NCI-H2196 (cell line): ENCODE measurements at regions not wholly inside any gene's neighbourhood (a gene's known extent, or its start where the extent isn't known, plus 50 kb on each side); places are given as distances from the start of the nearest gene placed in this dataset.
"Not testable (repeated sequence)": the region's sequence is repeated elsewhere in the genome, so short reads cannot be mapped to it uniquely, and the experiment has no call there.

ENCODE experiments used
- DNase-seq: peaks from one replicate; lab custom pipeline; 2025; ENCODE audit not compliant: unreplicated experiment; lab: John Stamatoyannopoulos, UW

- no peak for DNase-seq
These were observed 52.7 kb upstream of the ZCCHC13 start for GRCh38 chrX:74251006-74251930.

DNA sequence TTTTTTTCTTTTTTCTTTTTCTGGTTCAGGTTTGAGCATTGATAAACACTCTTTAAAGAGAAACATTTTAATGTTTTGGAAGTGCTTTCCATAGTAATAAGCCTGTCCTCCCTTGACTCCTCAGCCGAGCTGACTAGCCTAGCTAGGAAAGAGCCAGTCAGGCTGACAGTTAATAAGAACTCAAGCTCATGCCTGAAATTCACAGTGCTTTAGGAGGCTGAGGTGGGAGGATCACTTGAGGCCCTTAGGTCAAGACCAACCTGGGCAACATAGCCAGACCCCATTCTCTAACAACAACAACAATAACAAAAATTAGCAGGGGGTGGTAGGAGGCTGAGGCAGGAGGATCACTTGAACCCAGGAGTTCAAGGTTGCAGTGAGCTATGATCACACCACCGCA lies 53.4 kb upstream of the ZCCHC13 start:
- DNase-seq = no peak

DNA sequence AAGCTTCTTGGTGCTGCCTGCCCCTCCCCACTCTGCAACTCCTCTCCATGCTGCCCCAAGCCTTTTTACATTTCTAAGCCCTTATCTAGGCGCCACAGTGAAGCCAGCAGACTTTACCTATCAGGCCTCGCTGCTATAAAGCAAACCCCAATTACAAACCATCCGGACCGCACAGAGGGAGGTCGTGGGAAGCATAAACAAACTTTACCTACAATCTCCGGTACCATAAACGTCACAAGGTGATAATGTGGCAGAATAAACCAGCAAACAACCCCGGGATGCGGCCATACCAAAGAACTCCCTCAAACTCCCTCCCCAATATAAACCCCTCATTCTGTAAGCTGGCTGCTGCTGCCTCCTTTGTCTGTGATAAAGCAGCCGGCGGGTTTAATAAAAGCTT lies 54.0 kb upstream of the ZCCHC13 start:
- DNase-seq = no peak

- no peak for DNase-seq
These were observed 55.1 kb upstream of the ZCCHC13 start for GRCh38 chrX:74248889-74249288.

GRCh38 chrX:74246524-74246923 lies 57.5 kb upstream of the ZCCHC13 start:
- no peak for DNase-seq

DNA sequence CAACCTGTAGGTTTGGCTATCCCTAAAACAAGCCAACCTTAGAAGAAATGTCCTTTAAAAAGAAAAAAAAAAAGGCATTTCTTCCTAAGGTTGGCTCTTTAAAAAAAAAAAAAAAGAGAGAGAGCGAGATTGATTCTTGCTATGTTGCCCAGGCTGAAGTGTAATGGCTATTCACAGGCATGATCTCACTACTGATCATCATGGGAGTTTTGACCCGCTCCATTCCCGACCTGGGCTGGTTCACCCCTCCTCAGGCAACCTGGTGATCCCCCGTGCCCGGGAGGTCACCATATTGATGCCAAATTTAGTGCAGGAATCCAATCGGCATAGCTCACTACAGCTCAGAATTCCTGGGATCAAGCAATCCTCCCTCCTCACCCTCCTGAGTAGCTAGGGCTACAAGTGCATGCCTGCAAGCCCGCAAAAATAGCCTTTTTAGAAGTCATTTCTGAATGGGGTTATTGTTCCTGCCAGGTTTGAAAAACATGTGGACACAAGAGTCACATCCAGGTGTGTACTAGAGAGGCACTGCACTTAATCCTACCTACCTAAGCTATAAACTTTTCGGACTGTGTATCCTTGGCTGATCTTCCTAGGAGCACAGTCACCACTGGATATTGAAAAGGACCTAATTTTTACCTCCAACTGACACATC lies 61.4 kb upstream of the ZCCHC13 start:
- no peak for DNase-seq

DNA sequence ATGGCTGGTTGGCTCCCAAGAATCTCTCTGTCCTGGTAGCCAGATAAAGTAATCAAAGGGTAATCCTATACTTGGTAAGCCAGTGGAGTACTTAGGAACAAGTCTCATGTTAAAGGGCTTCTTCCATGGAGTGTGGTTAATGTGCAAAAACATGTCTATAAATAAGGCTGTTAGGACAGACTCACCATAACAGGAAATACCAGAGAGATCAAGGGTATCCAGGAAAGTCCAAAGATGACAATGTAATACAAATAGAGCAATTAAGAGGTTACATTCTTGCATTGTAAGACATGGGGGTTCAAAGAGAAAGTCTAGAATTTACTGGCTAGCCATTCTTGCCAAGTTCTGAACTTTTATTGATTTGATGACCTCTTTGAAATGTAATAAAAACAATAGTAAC lies 61.9 kb upstream of the ZCCHC13 start:
- no peak for DNase-seq

DNA sequence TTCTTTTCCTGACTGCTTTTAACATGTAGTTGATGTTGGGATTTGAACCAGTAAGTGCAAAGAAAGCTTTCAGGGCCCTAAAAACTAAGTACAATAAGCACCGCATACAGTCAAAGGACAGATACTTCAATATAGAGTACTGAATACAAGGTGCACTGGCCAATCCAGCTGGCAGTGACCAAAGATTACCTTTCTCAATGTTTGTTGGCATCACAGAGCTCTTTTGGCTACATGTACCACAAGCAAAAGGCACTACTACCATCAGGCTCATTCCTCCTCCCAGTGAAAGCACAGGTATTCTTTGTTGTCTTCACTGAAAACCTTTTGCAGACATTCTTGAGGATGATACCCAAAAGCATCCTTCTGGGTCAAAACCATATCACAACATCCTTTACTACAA lies 65.2 kb upstream of the ZCCHC13 start:
- DNase-seq = no peak

DNA sequence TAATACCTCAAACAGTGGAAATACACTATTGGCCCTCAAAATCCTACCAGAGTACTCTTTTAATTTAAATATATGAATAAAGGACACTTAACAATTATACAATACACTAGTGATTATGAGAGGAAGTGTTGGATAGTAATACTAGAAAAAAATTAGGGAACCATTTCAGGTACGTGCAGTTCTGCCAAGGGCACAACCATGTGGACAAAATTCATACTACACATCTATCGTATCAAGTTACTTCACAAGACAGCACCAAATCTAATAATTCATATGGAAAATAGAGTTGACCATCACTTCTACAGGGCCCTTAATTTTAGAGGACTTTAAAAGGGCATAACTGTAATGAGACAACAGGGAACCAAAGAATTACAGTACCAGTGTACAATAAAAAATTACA lies 69.2 kb upstream of the ZCCHC13 start:
- DNase-seq = no peak

DNA sequence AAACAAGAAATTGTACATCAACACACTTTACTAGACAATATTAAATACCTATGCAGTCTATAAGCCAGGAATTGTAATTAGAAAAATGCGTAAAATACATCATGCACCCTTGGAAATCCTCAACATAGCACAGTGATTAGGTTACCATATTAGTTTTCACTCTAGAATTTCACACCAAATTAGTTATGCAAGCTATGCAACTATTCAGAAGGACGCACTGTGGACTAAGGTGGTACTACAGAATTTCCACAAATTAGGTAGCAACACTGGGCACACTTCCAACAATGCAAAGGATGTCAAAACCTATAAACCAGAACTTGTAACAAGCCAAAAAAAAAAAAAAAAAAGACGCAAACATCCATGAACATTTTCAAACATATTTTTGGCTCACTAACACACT lies 71.1 kb upstream of the ZCCHC13 start:
- DNase-seq = no peak

DNA sequence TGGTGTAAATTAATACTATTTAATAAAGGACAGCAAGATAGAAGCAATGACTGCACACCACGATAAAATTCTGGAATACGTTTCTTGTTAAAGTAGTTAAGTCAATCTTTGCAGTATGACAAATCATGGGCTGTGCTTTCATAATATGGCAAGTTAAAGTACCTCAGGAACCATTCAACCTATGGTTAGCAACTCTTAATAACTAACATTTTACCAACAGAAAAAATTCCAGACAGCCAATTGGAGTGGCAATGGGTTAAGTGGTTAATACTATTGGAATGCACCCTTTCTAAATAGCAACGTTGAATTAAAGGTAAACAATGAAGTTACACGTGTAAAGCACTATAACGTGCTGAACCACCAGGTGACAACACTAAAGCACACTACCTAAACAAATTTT lies 72.4 kb upstream of the ZCCHC13 start:
- DNase-seq = no peak

GRCh38 chrX:74230094-74230493 lies 73.9 kb upstream of the ZCCHC13 start:
- DNase-seq = no peak

DNA sequence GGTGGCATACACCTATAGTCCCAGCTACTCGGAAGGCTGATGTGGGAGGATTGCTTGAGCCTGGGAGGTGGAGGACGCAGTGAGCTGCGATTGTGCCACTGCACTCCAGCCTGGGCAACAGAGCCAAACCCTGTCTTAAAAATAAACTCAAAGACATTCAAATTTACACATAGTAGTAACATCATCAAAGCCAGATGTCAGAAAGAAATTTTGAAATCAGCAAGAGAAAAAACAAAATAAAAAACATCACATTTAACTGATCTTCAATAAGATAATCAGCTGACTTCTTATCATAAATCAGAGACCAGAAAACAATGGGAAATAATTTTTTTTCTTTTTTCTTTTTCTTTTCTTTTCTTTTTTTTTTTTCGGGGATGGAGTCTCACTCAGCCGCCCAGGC lies 78.9 kb upstream of the ZCCHC13 start:
- DNase-seq = no peak

- no peak for DNase-seq
These were observed 83.7 kb upstream of the ZCCHC13 start for GRCh38 chrX:74220277-74220676.

DNA sequence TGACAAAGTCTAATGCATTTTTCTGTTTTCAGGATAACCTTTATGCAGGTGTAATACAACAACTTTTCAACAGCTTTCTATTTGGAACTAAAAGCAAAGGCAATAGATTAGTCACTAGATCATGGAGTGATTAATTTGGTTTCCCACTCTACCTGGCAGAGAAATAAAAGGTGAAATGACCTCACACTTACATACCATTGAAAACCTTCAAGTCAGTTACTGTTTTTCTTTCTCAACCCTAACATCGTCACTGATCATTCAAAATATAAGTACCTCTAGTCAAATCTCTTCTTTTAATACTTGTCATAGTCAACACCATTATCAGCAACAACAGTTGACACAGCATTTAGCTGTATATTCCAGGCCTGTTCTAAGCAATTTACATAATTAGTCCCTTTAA lies 85.1 kb upstream of the ZCCHC13 start:
- DNase-seq = no peak

GRCh38 chrX:74216421-74216820 lies 87.6 kb upstream of the ZCCHC13 start:
- no peak for DNase-seq

- no peak for DNase-seq
These were observed 92.1 kb upstream of the ZCCHC13 start for GRCh38 chrX:74211911-74212310.

GRCh38 chrX:74207539-74207938 lies 96.4 kb upstream of the ZCCHC13 start:
- no peak for DNase-seq

- DNase-seq = no peak
These were observed 108.4 kb upstream of the ZCCHC13 start for GRCh38 chrX:74195605-74196004.

- DNase-seq = no peak
These were observed 108.9 kb upstream of the ZCCHC13 start for GRCh38 chrX:74195120-74195519.

DNA sequence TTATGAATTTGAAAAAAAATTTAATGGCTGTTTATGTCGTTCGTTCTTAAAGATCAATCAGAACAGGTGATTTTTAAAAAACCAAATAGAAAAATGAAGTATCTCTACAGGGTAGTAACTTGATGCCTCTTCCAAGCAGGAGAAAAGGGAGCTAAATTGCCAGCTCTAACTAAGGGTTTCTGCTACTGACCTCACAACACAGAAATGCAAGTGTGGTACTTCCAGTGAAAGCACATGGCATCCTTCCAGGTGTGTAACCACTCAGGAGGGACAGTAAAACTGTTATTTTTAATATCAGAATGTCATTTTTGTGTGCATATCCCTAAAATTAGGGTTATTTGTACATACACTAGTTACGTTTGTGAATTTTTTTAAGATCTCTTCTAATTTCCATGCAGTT lies 116.8 kb upstream of the ZCCHC13 start:
- no peak for DNase-seq

DNA sequence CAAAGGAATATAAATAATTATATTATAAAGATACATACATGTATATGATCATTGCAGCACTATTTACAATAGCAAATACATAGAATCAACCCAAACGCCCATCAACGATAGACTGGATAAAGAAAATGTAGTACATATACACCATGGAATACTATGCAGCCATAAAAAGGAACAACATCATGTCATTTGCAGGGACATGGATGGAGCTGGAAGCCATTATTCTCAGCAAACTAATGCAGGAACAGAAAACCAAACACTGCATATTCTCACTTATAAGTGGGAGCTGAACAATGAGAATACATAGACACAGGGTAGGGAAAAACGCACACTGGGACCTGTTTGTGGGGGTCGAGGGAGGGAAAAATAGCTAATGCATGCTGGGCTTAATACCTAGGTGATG lies 120.9 kb upstream of the ZCCHC13 start:
- DNase-seq = not testable (repeated sequence)

- DNase-seq = not testable (repeated sequence)
These were observed 122.0 kb upstream of the ZCCHC13 start for GRCh38 chrX:74181976-74182375.
